ENCODE measurements at regions not wholly inside any gene's neighbourhood (a gene's known extent, or its start where the extent isn't known, plus 50 kb on each side); places are given as distances from the start of the nearest gene placed in this dataset.

- TF ChIP-seq ATF3 (IDR thresholded peaks at IDR 0.05; ENCODE audit: borderline replicate concordance, extremely low read depth, low read depth, low read length): no peak
Observed at GRCh38 chr5:125197321-125197720, 450.9 kb upstream of the ZNF608 start (continued).

- in situ Hi-C loops (cut with MboI) (no loop called here), intact Hi-C loops (cut with micrococcal nuclease; ENCODE audit: unreplicated experiment) (no loop called here)
- Histone ChIP-seq H3K27me3 (replicated peaks in 1 of 2; ENCODE audit: control insufficient read depth in 2 of 2, insufficient read depth in 2 of 2, low read length in 1 of 2) (no peaks in the 10 kb centered on the region), H3K4me2 (ENCODE audit: control insufficient read depth, insufficient read depth) (no peak overlapping the region), H4K20me1 (ENCODE audit: control insufficient read depth, insufficient read depth) (no peaks in the 10 kb centered on the region), H3K9ac (ENCODE audit: control insufficient read depth, insufficient read depth, low read length) (no peak overlapping the region), H3K4me1 (ENCODE audit: control insufficient read depth, insufficient read depth, low read length) (no peaks in the 10 kb centered on the region), H3K36me3 (ENCODE audit: control insufficient read depth in 2 of 2, insufficient read depth in 2 of 2, low read length in 1 of 2) (no peaks in the 10 kb centered on the region), H3K9me3 (replicated peaks; ENCODE audit: control insufficient read depth, insufficient read depth, low read length) (no peaks in the 10 kb centered on the region), H2AFZ (ENCODE audit: control insufficient read depth, low read depth, low read length) (no peak overlapping the region), H3K27ac (ENCODE audit: control insufficient read depth, insufficient read depth) (no peak overlapping the region), H3K4me3 (no peak overlapping the region), H3K79me2 (ENCODE audit: control insufficient read depth, insufficient read depth, low read length) (no peaks in the 10 kb centered on the region)
- RAD21 ChIA-PET (ENCODE audit: unreplicated experiment): interaction anchor here (1.2 to 1.6 kb wide), 2 partner anchors 14 to 296 kb away, joined by 3 to 4 read pairs; no protein-coding TSS in a partner anchor
- FAIRE-seq: no peak
- no peak for ATAC-seq
- DNase-seq (ENCODE audit: low read depth, low spot score): no peak
- CTCF ChIA-PET: interaction anchor here (0.6 to 1.0 kb wide), 4 partner anchors 11 to 247 kb away, joined by 3 to 4 read pairs (median 4); no protein-coding TSS in a partner anchor
- SMC1A ChIA-PET (ENCODE audit: uncharacterized antibody, unreplicated experiment): interaction anchor here (0.8 to 3.1 kb wide), 5 partner anchors 11 to 277 kb away, joined by 3 to 14 read pairs (median 4); no protein-coding TSS in a partner anchor
- BruUV-seq (replicated peaks): no TSS peak
- TF ChIP-seq CHD1 (IDR thresholded peaks at IDR 0.05; ENCODE audit: low read depth, low read length) (no peak), PRDM15 (CRISPR knock-in tag; IDR thresholded peaks at IDR 0.05) (no peak), BACH1 (IDR thresholded peaks at IDR 0.05; ENCODE audit: borderline replicate concordance) (no peak), CHD4 (IDR thresholded peaks at IDR 0.05) (no peak), HCFC1 (IDR thresholded peaks at IDR 0.05; ENCODE audit: low read length) (no peak), EGR1 (IDR thresholded peaks at IDR 0.05; ENCODE audit: borderline replicate concordance in 1 of 2, low read depth in 2 of 2, low read length in 2 of 2) (no peak)
- WGBS (ENCODE audit: insufficient coverage, insufficient replicate concordance, low lambda C conversion rate, missing lambda C conversion rate): 30% methylated on average over 3 of the region's 3 CpGs
- POLR2A ChIA-PET: no interaction called here
Observed at GRCh38 chr5:125198270-125198974, 452.0 kb upstream of the ZNF608 start.

All from GM12878 (cell line).